ENCODE measurements at regions not wholly inside any gene's neighbourhood (a gene's known extent, or its start where the extent isn't known, plus 50 kb on each side); places are given as distances from the start of the nearest gene placed in this dataset.

DNA sequence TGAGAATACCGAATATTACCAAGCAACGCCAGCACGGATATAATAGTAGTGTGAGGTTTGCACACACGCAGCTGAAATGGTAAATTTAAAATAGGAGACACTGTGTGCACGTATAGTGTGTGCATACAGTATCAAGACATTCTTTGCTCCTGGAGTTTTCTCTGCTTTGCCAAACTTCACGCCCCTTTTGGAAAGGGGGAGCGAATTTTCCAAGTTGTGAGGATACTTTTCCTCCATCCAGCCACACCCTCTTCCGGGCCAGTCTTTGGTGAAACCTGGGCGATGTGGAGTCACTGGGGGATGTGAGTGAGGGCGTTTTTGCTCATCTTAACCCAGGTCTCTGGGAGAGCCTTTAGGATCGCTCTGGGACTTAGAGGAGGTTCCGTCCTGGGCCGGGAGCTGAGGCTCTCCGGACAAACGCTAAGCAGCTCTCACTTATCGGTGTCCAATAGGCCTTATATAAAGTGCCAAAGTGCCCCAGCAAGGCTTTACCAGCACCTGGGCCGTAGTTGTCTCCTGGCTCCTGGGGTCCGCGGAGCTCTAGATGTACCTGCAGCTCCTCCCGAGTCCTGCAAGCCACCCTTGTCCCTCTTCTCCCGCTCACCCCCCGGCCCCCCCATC, 160.0 kb upstream of the MKI67 start:
- no peak for DNase-seq

DNA sequence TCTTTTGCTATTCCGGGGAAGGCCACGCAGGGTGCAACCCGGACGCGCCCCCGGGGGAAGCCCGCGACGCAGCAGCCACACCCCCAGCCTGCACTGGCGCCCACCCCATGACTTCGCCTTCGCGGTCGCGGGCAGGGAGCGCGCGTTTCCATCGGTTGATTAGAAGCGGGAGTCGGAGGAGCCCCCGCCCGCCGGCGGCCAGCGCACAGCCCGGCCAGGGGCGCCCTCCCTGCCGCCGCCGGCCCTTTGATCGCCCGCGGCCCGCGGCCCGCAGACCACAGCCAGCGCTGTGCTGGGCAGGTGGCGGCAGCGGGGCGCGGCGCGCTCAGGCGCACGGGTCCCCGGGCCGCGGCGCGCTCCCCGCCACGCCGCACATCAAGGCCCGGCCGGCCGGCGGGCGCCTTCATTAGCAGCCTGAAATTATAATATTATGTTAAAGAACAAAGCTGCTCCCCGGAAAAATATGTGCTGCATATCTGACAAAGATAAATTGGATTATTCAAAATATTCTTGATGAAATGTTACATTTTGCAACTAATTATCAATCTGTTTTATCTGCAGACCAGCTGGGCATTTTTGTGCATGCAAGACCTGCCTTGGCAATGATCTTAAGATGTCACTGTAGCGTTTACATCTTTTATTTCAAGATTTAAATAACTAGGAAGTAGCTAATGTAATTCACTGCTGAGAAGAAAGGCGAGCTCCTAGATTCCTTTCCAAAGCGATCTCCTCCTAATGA, 160.7 kb upstream of the MKI67 start:
- no peak for DNase-seq

DNA sequence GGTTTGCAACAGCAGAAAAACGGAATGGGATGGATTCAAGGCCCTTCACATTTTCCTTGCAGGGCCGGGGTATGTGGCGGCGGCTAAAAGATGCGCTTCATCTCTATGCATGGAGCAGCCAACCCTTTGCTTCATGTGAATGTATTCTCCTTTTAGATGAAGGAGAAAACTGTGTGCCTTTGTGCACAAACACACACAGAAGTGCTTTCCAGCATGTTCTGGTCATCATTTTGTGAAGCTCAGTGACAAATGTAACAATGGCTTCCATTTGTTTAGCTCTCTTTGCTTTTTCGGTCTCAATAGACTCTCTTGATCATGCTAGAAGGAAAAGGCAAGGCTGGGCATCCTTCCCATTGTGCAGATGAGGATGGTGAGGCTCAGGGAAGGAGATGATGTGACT, 161.7 kb upstream of the MKI67 start:
- no peak for DNase-seq

DNA sequence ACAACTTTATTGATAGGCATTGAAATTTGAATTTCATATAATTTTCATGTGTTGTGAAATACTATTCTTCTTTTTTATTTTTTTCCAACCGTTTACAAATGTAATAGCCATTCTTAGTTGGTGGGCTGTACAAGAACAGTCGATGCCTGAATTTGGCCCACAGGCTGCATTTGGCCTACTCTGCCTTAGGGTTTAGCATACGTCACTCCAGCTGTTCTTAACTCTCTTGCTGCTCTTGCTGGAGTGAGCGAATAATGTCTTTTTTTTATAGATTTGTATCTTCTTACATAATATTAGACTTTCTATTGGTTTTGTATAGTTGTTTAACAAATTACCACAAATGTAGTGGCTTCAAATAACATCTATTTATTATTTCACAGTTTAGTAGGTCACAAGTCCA, 163.4 kb upstream of the MKI67 start:
- no peak for DNase-seq

DNA sequence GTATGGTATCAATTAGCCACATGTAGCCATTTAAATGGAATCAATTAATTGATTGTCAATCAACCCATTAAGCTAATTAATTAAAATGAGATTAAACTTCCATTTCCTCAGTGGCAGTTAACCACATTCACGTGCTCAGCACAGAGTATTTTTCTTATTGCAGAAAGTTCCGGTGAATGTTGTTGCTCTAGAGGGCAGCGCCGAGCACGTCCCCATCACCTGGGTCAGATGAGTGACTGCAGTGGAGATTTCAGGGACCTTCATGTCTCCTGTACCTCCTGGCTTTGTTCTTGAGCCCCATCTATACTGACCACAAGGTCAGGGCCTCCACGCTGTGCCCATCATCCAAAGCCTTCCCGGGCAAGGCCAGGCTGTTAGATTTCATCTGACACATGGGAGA, 168.8 kb upstream of the MKI67 start:
- no peak for DNase-seq

DNA sequence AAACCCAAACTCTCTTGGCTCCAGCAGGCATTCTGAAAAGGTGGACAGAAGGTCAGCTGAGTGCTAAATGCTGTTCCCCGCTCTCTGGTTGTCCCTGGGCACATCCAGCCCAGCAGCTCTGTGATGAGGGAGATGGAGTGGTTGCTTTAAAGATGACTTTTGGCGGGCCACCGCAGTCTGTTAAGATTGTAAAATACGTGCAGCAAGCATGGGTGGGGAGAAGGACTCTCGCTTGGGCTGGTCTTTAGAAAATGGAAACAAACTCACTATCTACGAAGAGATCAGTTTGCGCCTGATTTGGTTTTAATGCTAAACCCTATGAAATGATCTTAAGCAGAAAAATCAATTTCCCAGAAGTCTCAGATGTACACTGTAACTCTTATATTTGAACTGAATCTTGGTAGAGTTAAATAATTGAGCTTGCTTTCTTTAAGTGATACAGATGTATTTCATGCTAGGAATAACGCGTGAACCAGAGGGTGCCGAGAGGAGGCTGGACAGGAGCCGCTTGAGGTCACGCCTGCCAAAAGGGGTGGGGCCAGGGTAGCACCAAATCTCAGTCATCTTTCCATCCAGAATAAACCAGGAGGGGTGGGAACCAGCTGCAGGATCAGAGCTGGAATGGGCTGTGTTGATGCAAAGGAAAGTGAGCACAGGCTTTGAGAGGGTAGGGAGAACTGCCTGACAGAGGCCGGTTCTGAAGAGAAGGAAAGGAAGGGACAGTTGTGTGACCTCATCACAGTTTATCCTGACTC, 170.2 kb upstream of the MKI67 start:
- no peak for DNase-seq

DNA sequence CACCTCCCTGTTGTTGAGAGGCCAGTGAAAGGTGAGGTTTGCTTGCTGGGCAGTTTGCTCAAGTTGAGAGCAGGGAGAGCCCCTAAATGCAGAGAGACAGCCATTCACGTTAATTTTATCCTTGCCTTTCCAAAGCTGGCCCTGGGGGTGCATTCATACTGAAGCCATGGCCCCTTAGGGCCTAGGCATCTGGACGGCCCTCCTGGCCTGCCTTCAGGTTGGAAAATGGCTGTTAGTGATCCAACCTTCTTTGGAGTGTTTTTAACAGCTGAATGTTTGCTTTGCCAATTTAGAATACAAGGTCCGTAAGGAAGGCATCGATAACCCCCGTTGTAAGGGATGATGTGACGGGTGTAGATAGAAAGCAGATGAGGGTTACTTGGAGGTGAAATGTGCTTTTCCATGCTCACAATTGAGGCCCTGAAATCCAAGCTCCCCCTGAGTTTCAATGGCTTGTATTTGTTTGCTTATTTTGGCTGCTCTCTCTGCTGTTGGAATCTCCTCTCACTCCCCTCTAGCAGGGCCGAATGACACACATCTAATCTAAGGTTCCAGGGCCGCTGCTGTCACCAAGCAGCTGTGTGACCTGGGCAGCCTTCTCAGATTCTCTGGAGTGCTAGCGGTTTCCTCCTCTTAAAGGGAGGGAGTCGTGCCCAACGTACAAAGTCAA, 171.6 kb upstream of the MKI67 start:
- DNase-seq = no peak

DNA sequence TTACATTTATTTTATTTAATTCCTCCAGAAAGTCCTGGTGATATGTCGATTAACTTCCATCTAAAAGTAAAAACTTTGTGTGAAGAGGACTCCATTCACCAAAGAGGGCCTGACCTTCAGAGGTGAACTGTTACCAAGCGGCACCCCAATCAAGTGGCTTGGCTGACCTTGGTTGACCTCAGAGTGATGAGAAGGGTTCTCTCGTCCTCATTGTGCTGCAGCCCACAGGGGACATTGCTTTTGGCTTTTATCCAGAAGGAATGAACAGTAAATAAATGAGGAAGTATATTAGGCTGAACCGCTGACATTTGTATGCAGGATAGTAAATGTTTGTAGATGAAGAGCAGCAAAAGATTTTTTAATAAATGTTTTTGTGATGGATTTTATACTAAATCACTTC, 172.4 kb upstream of the MKI67 start:
- DNase-seq = no peak

DNA sequence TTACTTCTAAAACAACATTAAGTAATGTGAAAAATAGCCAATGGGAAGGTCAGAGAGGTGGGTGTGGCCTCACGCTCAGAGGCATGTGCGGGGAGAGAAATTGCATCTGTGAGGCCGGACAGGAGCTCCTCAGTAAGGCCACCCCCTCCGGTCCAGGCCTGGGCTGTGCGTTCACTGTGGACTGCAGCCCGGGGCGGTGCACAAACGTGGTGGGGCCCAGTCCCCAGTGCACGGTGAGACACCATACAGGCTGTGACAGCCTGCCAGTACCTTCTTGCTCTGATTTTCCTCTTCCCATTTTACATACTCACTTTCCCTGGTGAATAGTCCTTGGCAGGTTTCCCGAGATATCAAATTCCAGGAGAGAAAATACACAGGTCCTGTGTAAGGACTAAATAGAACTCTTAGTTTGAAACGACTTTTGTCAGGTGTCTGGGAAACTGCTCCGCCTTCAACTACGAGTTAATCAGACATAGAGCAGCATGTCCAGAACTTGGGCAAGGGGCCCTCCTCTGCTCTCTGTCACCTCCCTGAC, 174.1 kb upstream of the MKI67 start:
- no peak for DNase-seq

DNA sequence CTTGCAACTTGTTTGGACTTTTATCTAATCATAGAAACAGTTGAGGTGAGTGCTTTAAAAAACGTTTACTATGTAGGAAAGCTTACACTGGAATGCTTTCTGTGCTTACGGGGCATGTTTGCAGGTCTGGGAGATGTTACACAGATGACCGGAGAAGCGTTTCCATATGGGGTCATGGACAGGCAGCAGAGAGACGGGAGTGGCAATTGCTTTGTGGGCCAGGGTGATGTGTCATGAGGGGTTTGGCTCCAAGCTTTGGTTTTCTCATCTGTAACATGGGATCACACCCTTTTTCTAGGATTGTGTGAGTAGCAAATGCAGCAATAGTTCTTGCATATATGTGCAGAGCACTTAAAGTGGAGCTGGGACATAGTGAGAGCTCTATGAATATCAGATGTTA, 174.8 kb upstream of the MKI67 start:
- DNase-seq = no peak

DNA sequence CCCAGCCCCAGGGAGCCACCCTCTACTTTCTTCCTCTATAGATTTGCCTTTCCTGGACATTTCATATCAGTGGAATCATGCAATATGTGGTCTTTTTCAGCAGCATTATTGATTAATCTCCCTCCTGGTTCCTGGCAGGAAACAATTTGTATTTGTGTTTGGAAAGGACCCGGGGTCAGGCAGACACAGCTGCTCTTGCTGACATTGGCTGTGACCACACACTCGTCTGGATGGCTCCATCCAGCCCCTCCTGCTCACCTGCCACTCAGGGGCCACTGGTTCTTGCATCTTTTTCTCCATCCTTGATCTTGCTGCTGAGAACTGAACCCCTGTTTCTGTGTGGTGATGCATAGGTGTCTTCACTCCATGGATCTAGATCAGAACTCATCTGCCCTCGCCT, 176.6 kb upstream of the MKI67 start:
- no peak for DNase-seq

DNA sequence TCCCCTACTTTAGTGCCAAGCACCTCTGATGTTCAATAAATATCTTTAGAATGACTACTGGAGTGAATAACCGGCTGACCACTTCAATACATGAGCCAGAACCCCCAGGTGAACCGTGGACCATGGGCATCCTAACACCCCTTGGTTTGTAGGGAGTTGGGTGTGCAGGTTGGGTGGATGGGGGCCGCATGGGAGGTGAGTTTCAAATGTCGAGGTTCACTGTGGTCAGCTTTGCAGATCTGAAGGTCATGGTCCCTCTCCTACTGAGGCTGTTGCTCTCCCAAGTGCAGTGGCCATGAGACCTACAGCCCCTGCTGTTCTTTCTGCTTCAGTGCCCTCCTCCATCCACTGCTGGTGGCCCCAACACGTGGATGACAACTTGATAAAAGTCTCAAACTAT, 178.0 kb upstream of the MKI67 start:
- no peak for DNase-seq

DNA sequence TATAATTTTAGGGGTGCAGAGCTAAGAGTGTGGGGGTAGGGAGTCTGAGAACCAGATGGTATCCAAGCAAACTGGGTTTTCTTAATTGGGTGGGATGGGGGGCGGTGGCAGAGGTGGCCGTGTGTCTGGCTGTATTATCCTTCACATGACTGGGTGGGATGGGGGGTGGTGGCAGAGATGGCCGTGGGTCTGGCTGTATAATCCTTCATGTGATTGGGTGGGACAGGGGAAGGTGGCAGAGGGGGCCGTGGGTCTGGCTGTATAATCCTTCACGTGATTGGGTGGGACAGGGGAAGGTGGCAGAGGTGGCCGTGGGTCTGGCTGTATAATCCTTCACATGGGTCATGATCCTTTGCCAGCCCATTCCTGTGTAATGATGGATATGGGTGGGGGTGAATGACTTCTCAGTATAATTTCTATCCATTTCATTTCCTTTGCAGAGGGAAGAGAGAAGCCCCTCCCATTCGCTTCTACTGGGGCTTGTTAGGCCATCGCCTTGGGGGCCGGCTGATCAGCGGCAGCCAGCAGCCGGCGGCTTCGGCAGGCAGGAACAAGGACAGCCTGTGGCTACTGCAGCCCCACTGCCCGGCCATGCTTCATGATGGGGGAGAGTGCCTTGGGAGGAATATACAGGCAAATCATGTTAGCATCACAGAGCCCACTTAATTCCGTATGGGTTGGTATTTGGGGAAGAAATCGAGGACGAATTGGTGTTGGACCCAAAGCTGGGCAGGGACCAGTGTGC, 179.6 kb upstream of the MKI67 start:
- DNase-seq = no peak

DNA sequence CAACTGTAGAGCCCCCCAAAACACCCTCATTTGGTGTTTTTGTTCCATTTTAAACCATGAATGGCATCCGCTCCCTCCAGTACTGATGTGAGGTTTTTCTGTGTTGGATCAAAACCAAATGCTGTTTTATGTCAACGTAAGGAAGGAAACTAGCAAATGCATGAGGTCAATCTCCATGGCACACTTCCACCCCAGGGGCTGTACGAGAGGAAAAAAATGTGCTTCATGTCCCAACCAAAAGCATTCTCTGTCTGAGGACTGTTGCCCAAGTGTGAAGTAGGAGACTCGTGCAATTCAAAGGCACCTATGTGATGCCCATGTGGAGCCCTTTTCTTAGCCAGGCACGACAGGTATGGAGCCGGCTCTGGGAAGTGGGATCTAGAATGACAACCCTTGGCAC, 180.3 kb upstream of the MKI67 start:
- DNase-seq = no peak

DNA sequence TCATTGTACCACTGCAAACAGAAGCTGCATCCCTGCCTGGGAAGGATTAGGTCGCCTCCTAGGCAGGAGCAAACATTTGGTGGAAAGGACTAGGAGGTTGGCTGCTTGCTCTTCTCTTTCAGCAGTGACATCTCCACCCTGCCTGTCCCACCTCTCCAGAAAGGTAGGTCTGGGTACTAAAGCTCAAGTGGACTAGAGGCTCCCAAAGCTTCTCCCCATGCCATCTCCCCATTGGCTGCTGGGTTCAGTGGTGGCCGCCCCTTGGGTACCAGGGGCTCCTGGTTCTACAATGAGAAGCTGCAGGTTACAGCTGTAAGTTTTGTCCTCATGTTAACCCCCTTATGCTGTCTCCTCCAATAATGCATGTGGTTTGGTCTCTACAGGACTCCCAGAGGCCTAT, 180.7 kb upstream of the MKI67 start:
- no peak for DNase-seq

DNA sequence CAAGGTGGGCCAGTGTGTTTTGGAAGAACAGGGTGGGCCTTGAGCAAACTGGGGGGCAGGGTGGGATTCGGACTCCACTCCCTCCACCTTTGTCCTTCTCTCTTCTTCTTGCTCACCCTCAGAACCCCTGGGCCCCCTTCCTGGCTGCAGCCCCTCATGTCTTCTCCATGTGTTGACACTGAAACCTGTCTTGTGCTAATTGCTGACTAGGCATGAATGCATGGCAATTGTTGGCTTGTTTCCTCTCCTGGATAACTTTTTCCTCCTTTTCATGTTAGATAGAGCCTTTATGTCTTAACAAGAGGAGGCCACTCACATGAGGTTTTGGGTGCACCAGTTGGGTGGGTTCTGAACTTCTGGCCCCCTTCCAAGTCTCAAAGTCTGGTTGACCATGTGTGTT, 181.6 kb upstream of the MKI67 start:
- DNase-seq = no peak

DNA sequence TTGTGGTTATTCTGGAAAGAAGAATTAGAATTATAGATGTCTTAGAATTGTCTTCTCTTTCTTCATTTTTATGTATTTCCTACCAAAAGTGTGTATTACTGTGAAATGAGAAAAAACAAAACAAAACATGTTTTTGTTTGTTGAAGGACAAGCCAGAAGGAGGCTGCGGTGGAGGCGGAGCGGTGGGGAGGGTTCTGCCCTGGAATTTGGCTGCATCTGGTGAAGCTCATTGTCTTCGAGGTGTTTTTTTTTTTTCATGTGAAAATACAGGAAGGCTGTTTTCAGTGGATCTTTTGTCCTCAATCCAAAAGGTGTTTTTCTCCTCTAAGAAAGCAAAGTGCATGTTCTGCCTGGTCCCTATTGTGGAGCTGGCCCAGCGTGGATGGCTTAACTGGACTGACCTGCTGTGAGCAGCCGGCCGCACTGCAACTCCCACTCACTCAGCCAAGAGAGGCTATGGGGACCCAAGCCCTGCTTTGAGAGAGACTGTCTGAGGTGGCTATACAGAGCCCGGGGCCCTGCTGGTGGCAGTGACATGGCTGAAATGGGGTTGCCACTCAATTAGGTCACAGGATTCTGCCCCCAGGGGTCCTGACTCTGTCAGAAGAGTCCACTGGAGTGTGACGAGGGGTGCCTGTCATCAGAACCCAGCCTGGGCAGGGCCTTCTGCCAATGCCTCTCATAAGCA, 184.9 kb upstream of the MKI67 start:
- no peak for DNase-seq

DNA sequence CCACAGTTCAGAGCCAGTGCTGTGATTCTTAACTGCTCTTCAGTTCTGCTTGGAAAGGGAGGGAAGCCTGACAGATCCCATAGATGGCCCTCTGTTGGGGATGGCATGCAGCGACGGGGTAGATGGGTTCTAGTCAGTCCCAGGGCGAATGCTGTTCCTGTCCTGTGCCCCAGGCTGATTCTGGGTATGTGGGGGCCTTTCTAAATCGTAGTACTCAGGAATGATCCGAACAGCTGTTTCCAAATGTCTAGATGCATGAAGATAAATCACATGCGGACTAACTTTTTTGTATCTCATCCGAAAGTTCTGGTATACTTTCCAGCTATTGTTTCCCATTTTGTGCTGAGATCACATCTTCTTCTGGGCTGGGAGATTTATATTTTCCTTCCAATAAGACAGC, 186.0 kb upstream of the MKI67 start:
- DNase-seq = no peak

DNA sequence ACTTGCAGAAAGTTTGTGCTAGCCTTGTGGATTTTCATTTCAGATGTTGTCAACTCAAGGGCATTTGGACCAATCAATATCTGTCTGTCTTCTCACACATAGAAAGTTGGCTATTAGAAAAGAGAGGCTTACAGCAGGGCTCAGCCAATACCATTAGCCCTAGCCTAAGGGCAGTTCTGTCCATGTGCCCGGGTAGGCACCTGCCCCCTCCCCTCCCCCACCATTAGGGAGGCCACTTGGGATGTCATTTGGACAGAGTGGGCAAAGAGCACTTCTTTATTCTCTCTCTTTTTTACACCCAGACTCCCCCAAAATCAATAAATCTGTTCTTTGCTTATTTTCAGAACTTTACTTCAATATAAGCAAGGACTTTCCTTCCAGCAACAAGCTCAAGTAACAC, 188.5 kb upstream of the MKI67 start:
- DNase-seq = no peak

DNA sequence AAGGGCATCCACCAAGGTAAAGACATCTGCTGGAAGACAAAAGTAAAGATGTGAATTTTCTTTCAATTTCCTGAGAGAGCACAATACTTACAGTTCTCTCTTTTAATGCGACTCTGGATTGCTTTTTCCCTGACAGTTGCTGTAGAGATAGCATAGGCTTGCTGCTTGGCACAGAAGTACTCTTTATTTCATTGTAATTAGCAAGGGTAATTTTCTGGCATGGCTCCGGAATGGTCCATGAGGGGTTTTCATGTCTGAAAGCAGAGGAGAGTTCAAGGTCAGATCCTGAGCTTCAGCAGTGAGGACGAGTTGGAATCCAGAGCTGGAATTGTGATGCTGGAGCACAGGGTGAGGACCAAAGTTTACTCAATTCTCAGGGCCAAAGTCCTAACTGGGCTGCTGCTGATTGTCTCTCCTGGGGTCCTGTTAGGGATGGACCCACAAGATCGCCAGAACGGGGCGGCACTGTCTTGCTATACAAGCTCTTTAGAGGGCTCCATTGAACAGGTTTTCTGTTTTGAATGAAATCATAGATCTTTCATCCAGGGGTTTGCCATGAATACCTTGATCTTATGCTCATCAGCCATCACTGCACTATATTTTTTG, 190.0 kb upstream of the MKI67 start:
- no peak for DNase-seq

DNA sequence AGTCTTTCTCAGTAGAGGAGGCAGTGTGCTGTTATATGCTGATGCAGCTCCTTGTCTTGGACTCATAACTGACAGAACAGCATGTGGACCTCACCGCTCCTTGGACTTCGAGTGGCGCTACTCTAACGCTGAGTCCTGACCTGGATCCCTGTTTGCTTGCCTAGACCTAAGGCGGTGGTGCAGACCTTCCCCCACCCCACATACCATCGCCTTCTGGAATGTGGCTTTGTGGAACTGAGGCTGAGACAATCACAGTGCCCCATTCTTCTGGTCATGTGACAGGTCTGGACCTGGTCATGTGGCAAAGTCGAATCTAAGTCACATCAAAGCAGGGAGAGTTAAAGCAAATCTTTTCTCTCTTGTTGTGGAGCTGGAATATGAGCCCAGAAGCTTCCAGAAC, 190.7 kb upstream of the MKI67 start:
- DNase-seq = no peak

DNA sequence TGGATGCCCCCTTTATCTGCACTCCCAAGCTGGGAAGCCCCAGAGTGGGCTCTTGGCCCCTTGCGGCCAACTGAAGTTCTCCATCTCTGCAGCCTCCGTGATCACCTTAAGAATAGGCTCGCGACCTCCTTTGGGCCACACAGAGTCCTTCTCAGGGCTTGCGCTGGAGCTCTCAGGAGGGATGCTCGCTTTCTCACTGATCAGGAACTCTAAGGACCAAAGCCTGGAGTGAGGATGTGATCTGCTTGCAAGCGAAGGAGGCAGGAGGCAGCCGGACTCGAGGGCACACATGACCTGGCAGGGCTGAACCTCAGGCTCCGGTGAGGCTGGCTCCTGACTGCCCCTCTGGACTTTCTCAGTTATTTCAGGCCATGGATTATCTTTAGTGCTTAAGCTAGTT, 192.1 kb upstream of the MKI67 start:
- DNase-seq = no peak
